GM12878 (cell line): ENCODE measurements at regions not wholly inside any gene's neighbourhood (a gene's known extent, or its start where the extent isn't known, plus 50 kb on each side); places are given as distances from the start of the nearest gene placed in this dataset.

ENCODE experiments used
- ATAC-seq: fragments of 200-7000 bp; cut with Tn5 transposase; 3 replicates; pipeline ENCODE4 v1.9.1; 2020; ENCODE audit warnings: mild to moderate bottlenecking, moderate library complexity
- BruUV-seq: library from RNA; stranded (reverse); fragments of 400-500 nt; replicated peaks from 2 replicates; lab custom pipeline; 2021; lab: Mats Ljungman, UMichigan
- CTCF ChIA-PET: fragments of 300-600 bp; sonication (Branson Sonifier 250); formaldehyde crosslinking; extraction: SDS; loops from one replicate; lab custom pipeline; 2021; ENCODE audit warnings: inconsistent platforms; lab: Yijun Ruan, JAX
- POLR2A ChIA-PET: fragments of 350-600 bp; formaldehyde crosslinking; extraction: SDS; loops from one replicate; lab custom pipeline; 2021; ENCODE audit warnings: inconsistent platforms; lab: Charles Lee
- RAD21 ChIA-PET: fragments of 300-600 bp; sonication (Branson Sonifier 250); formaldehyde crosslinking; loops from one replicate; lab custom pipeline; 2023; ENCODE audit warnings: antibody characterized with exemption; ENCODE audit not compliant: unreplicated experiment; lab: Charles Lee
- SMC1A ChIA-PET: fragments of 300-600 bp; sonication (Branson Sonifier 250); formaldehyde crosslinking; loops from one replicate; lab custom pipeline; 2023; ENCODE audit not compliant: unreplicated experiment, uncharacterized antibody; lab: Charles Lee
- DNase-seq: peaks from one replicate; pipeline ENCODE4 v3.0.0-alpha.2; 2011; ENCODE audit warnings: low read depth, low spot score
- FAIRE-seq: peaks from 3 replicates; lab custom pipeline; 2011; peaks lifted over from hg19 to GRCh38; lab: Jason Lieb, UNC
- H2AFZ ChIP-seq: 2 replicates; pipeline ENCODE4 v1.6.0; 2011; ENCODE audit warnings: low read depth, low read length, control low read depth; ENCODE audit not compliant: control insufficient read depth
- H3K27ac ChIP-seq: 2 replicates; pipeline ENCODE4 v1.5.1; 2011; ENCODE audit warnings: control low read depth; ENCODE audit not compliant: control insufficient read depth, insufficient read depth
- H3K27me3 ChIP-seq, 2 experiments: replicated peaks in 1 of 2; 2 replicates each; pipeline versions ENCODE4 v1.6.0 to v1.6.1; 2011; ENCODE audit warnings: low read length in 1 of 2; ENCODE audit not compliant: control insufficient read depth in 2 of 2, insufficient read depth in 2 of 2
- H3K36me3 ChIP-seq, 2 experiments: 2 replicates each; pipeline ENCODE4 v1.5.1; 2011; ENCODE audit warnings: low read length in 1 of 2; ENCODE audit not compliant: control insufficient read depth in 2 of 2, insufficient read depth in 2 of 2
- H3K4me1 ChIP-seq: 2 replicates; pipeline ENCODE4 v1.6.1; 2011; ENCODE audit warnings: mild to moderate bottlenecking, low read length, moderate library complexity, mixed read lengths; ENCODE audit not compliant: control insufficient read depth, insufficient read depth
- H3K4me2 ChIP-seq: 2 replicates; pipeline ENCODE4 v1.6.0; 2011; ENCODE audit warnings: control low read depth; ENCODE audit not compliant: control insufficient read depth, insufficient read depth
- H3K4me3 ChIP-seq: fragments of 200-600 bp; sonication (generic); 2 replicates; pipeline ENCODE4 v1.5.1; 2016
- H3K79me2 ChIP-seq: 2 replicates; pipeline ENCODE4 v1.6.0; 2011; ENCODE audit warnings: low read length; ENCODE audit not compliant: control insufficient read depth, insufficient read depth
- H3K9ac ChIP-seq: 2 replicates; pipeline ENCODE4 v1.8.0; 2011; ENCODE audit warnings: low read length, control low read depth, mixed read lengths; ENCODE audit not compliant: control insufficient read depth, insufficient read depth
- H3K9me3 ChIP-seq: replicated peaks from 3 replicates; pipeline ENCODE4 v1.5.1; 2011; ENCODE audit warnings: mild to moderate bottlenecking, low read length; ENCODE audit not compliant: control insufficient read depth, insufficient read depth
- H4K20me1 ChIP-seq: 2 replicates; pipeline ENCODE4 v1.6.0; 2011; ENCODE audit not compliant: control insufficient read depth, insufficient read depth
- ATF7 ChIP-seq: fragments of 450-650 bp; IDR thresholded peaks from 2 replicates; pipeline ENCODE4 v1.6.1; 2016; ENCODE audit warnings: low read depth, mild to moderate bottlenecking
- CUX1 ChIP-seq: IDR thresholded peaks from 2 replicates; pipeline ENCODE4 v1.6.1; 2012; ENCODE audit warnings: improper control_type of control experiment, low read depth, low read length; ENCODE audit not compliant: insufficient replicate concordance
- E2F4 ChIP-seq: IDR thresholded peaks from 2 replicates; pipeline ENCODE4 v1.6.1; 2012; ENCODE audit warnings: low read depth, low read length, improper control_type of control experiment
- EED ChIP-seq: sonication (generic); IDR thresholded peaks from 2 replicates; pipeline ENCODE4 v1.6.1; 2016; ENCODE audit warnings: antibody characterized with exemption, low read depth
- ETV6 ChIP-seq, 2 experiments: fragments of 450-650 bp in 1 of 2; IDR thresholded peaks in 1 of 2; conservative IDR thresholded peaks in 1 of 2; 2 replicates each; pipeline ENCODE4 v1.6.1; 2014; ENCODE audit warnings: antibody characterized with exemption in 1 of 2, borderline replicate concordance in 1 of 2, low read depth in 1 of 2, mild to moderate bottlenecking in 1 of 2, moderate library complexity in 1 of 2
- FOS ChIP-seq: IDR thresholded peaks from 3 replicates; pipeline ENCODE4 v1.6.1; 2011; ENCODE audit warnings: borderline replicate concordance; ENCODE audit not compliant: insufficient read length; ENCODE audit errors: extremely low read depth
- HDAC2 ChIP-seq: fragments of 200-600 bp; sonication (generic); IDR thresholded peaks from 2 replicates; pipeline ENCODE4 v1.6.1; 2017
- NFIC ChIP-seq: IDR thresholded peaks from 2 replicates; pipeline ENCODE4 v1.6.1; 2012; ENCODE audit warnings: low read depth, mild to moderate bottlenecking, inconsistent platforms, low read length, moderate library complexity
- POU2F2 ChIP-seq: IDR thresholded peaks from 3 replicates; pipeline ENCODE4 v1.6.1; 2011; ENCODE audit warnings: low read depth, mild to moderate bottlenecking, low read length, borderline replicate concordance
- TBL1XR1 ChIP-seq: IDR thresholded peaks from 2 replicates; pipeline ENCODE4 v1.6.1; 2012; ENCODE audit warnings: low read depth, low read length, improper control_type of control experiment
- USF1 ChIP-seq: IDR thresholded peaks from 2 replicates; pipeline ENCODE4 v1.6.1; 2011; ENCODE audit warnings: borderline replicate concordance, low read depth, mild to moderate bottlenecking, moderate library complexity, mixed read lengths, low read length; ENCODE audit not compliant: insufficient read depth; ENCODE audit errors: extremely low read length
- YY1 ChIP-seq: IDR thresholded peaks from 2 replicates; pipeline ENCODE4 v1.6.1; 2011; ENCODE audit warnings: low read depth, mild to moderate bottlenecking, low read length
- ZBTB40 ChIP-seq: fragments of 450-650 bp; IDR thresholded peaks from 2 replicates; pipeline ENCODE4 v1.6.1; 2016; ENCODE audit warnings: mild to moderate bottlenecking, moderate library complexity, borderline replicate concordance
- ZNF24 ChIP-seq: fragments of 450-650 bp; IDR thresholded peaks from 2 replicates; pipeline ENCODE4 v1.6.1; 2017; ENCODE audit warnings: antibody characterized with exemption, mild to moderate bottlenecking
- WGBS: methylation state at CpG from one replicate; pipeline ENCODE4 v1.1.6; 2016; ENCODE audit warnings: low lambda C conversion rate; ENCODE audit not compliant: insufficient replicate concordance, insufficient coverage; ENCODE audit errors: missing lambda C conversion rate; 5-methylcytosine and 5-hydroxymethylcytosine counted together
- in situ Hi-C: fragments of 300-500 bp; cut with MboI; formaldehyde crosslinking; loops from 9 replicates; pipeline ENCODE4 v1.14.3; 2018; ENCODE audit warnings: mixed read lengths
- intact Hi-C: fragments of 100-400 bp; cut with micrococcal nuclease; formaldehyde crosslinking; loops from one replicate; pipeline ENCODE4 v1.14.2; 2022; ENCODE audit not compliant: unreplicated experiment

GRCh38 chr4:32752962-32753361, 2032.8 kb downstream of the PCDH7 start:
- no peak for TF ChIP-seq ZNF24
- no peak for TF ChIP-seq POU2F2
- TF ChIP-seq ZBTB40: no peak
- TF ChIP-seq E2F4: no peak
- no peak for TF ChIP-seq ATF7
- TF ChIP-seq USF1: no peak
- TF ChIP-seq HDAC2: no peak
- TF ChIP-seq TBL1XR1: no peak
- TF ChIP-seq NFIC: no peak
- TF ChIP-seq EED: no peak
- TF ChIP-seq CUX1: no peak
- TF ChIP-seq YY1: no peak
- no peak for TF ChIP-seq ETV6 (conservative IDR thresholded peaks at IDR 0.05 in 1 of 2, IDR thresholded peaks at IDR 0.05 in 1 of 2; ENCODE audit: borderline replicate concordance in 1 of 2, low read depth in 1 of 2)
- TF ChIP-seq FOS: no peak
- TF ChIP-seq, all 136 proteins: peak for 0
- Histone ChIP-seq H3K4me1 (no peaks in the 10 kb centered on the region), H3K4me3 (no peak overlapping the region), H3K9ac (no peak overlapping the region), H3K27me3 (no peaks in the 10 kb centered on the region), H3K79me2 (no peaks in the 10 kb centered on the region), H2AFZ (no peak overlapping the region), H3K36me3 (no peaks in the 10 kb centered on the region), H4K20me1 (no peaks in the 10 kb centered on the region), H3K4me2 (no peak overlapping the region), H3K9me3 (no peaks in the 10 kb centered on the region), H3K27ac (no peak overlapping the region)
- FAIRE-seq (no peak), ATAC-seq (no peak), DNase-seq (no peak)
- SMC1A ChIA-PET: no interaction called here
- POLR2A ChIA-PET: no interaction called here
- BruUV-seq: no TSS peak
- in situ Hi-C loops (no loop called here), intact Hi-C loops (no loop called here)
- CTCF ChIA-PET: no interaction called here
- RAD21 ChIA-PET: no interaction called here
- 55% methylated on average over 4 of the region's 4 CpGs for WGBS
